ENCODE measurements at regions not wholly inside any gene's neighbourhood (a gene's known extent, or its start where the extent isn't known, plus 50 kb on each side); places are given as distances from the start of the nearest gene placed in this dataset.

DNA sequence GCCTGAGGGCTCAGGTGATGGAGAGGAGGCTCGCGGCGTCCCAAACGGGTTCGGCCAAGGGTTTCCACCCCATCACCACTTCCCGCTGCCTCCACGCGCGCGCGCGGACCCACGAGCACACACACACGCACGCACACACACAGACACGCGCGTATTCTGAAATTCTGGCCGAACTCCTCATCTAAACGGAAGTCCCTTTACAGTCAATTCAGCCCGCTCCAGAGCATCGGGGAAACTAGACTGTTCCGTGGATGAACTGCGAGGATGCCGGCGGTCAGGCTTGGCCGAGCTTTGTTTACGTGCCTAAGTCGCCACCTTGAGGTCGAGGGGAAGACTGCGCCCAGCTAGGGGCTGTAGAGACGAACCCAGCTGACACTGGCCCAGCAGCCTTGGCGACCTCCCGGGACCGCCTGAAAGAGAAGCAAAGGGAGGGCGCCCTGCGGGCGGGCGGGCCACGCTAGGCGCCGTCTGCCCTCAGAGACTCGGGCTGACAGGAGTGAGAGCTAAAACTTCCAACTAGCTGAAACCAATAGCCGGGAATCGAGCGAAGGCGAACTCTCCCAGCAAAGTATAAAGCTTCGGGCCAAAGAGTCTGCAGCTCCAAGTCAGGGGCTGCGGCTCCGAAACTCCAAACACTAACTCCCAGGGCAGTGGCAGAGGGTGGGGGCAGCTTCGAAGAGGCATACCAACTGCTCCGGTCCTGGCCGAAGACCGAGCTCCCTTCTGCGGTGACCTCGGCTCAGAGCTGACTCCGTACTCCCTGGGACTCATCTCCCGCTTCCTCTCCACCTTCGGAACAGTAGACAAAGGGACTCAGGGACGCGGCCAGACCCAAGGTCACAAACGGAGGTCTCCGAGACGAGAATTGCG, 124.7 kb upstream of the C11orf58 start (continued):
- TF ChIP-seq, protein P1, sequence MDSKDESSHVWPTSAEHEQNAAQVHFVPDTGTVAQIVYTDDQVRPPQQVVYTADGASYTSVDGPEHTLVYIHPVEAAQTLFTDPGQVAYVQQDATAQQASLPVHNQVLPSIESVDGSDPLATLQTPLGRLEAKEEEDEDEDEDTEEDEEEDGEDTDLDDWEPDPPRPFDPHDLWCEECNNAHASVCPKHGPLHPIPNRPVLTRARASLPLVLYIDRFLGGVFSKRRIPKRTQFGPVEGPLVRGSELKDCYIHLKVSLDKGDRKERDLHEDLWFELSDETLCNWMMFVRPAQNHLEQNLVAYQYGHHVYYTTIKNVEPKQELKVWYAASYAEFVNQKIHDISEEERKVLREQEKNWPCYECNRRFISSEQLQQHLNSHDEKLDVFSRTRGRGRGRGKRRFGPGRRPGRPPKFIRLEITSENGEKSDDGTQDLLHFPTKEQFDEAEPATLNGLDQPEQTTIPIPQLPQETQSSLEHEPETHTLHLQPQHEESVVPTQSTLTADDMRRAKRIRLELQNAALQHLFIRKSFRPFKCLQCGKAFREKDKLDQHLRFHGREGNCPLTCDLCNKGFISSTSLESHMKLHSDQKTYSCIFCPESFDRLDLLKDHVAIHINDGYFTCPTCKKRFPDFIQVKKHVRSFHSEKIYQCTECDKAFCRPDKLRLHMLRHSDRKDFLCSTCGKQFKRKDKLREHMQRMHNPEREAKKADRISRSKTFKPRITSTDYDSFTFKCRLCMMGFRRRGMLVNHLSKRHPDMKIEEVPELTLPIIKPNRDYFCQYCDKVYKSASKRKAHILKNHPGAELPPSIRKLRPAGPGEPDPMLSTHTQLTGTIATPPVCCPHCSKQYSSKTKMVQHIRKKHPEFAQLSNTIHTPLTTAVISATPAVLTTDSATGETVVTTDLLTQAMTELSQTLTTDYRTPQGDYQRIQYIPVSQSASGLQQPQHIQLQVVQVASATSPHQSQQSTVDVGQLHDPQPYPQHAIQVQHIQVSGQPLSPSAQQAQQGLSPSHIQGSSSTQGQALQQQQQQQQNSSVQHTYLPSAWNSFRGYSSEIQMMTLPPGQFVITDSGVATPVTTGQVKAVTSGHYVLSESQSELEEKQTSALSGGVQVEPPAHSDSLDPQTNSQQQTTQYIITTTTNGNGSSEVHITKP (tag by site-specific recombination; IDR thresholded peaks at IDR 0.05): 0 out of 2 replicates have a peak, but pooled peaks have one; percentile 3
- TF ChIP-seq ZNF112 (tag by site-specific recombination; IDR thresholded peaks at IDR 0.05): no peak
- TF ChIP-seq, protein P2, sequence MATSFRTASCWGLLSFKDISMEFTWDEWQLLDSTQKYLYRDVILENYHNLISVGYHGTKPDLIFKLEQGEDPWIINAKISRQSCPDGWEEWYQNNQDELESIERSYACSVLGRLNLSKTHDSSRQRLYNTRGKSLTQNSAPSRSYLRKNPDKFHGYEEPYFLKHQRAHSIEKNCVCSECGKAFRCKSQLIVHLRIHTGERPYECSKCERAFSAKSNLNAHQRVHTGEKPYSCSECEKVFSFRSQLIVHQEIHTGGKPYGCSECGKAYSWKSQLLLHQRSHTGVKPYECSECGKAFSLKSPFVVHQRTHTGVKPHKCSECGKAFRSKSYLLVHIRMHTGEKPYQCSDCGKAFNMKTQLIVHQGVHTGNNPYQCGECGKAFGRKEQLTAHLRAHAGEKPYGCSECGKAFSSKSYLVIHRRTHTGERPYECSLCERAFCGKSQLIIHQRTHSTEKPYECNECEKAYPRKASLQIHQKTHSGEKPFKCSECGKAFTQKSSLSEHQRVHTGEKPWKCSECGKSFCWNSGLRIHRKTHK (tag by site-specific recombination; IDR thresholded peaks at IDR 0.05): no peak
- TF ChIP-seq ZNF2 (tag by site-specific recombination; IDR thresholded peaks at IDR 0.05): peak; percentile 72
- TF ChIP-seq, protein P3, sequence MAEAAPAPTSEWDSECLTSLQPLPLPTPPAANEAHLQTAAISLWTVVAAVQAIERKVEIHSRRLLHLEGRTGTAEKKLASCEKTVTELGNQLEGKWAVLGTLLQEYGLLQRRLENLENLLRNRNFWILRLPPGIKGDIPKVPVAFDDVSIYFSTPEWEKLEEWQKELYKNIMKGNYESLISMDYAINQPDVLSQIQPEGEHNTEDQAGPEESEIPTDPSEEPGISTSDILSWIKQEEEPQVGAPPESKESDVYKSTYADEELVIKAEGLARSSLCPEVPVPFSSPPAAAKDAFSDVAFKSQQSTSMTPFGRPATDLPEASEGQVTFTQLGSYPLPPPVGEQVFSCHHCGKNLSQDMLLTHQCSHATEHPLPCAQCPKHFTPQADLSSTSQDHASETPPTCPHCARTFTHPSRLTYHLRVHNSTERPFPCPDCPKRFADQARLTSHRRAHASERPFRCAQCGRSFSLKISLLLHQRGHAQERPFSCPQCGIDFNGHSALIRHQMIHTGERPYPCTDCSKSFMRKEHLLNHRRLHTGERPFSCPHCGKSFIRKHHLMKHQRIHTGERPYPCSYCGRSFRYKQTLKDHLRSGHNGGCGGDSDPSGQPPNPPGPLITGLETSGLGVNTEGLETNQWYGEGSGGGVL (tag by site-specific recombination; IDR thresholded peaks at IDR 0.05): no peak
- TF ChIP-seq SALL2 (tag by site-specific recombination; IDR thresholded peaks at IDR 0.05; ENCODE audit: borderline replicate concordance): no peak
- TF ChIP-seq ZNF585B (tag by site-specific recombination; IDR thresholded peaks at IDR 0.05): no peak
- TF ChIP-seq YY2 (tag by site-specific recombination; IDR thresholded peaks at IDR 0.05): no peak
- no peak for TF ChIP-seq SCRT2 (tag by site-specific recombination; IDR thresholded peaks at IDR 0.05)
- no peak for TF ChIP-seq ZNF48 (tag by site-specific recombination; IDR thresholded peaks at IDR 0.05)
- no peak for TF ChIP-seq YY1 (tag by site-specific recombination; IDR thresholded peaks at IDR 0.05)
- TF ChIP-seq ZNF132 (tag by site-specific recombination; IDR thresholded peaks at IDR 0.05; ENCODE audit: borderline replicate concordance): no peak
- TF ChIP-seq ZNF302 (tag by site-specific recombination; IDR thresholded peaks at IDR 0.05; ENCODE audit: low read depth): no peak
- no peak for TF ChIP-seq ZNF133 (tag by site-specific recombination; IDR thresholded peaks at IDR 0.05)
- TF ChIP-seq ZNF138 (tag by site-specific recombination; IDR thresholded peaks at IDR 0.05; ENCODE audit: borderline replicate concordance): no peak
- TF ChIP-seq, protein P4, sequence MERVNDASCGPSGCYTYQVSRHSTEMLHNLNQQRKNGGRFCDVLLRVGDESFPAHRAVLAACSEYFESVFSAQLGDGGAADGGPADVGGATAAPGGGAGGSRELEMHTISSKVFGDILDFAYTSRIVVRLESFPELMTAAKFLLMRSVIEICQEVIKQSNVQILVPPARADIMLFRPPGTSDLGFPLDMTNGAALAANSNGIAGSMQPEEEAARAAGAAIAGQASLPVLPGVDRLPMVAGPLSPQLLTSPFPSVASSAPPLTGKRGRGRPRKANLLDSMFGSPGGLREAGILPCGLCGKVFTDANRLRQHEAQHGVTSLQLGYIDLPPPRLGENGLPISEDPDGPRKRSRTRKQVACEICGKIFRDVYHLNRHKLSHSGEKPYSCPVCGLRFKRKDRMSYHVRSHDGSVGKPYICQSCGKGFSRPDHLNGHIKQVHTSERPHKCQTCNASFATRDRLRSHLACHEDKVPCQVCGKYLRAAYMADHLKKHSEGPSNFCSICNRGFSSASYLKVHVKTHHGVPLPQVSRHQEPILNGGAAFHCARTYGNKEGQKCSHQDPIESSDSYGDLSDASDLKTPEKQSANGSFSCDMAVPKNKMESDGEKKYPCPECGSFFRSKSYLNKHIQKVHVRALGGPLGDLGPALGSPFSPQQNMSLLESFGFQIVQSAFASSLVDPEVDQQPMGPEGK (tag by site-specific recombination; IDR thresholded peaks at IDR 0.05): no peak
- TF ChIP-seq ZNF426 (tag by site-specific recombination; IDR thresholded peaks at IDR 0.05): no peak
- TF ChIP-seq MZF1 (tag by site-specific recombination; IDR thresholded peaks at IDR 0.05; ENCODE audit: borderline replicate concordance): no peak
- TF ChIP-seq ZBTB1 (tag by site-specific recombination; IDR thresholded peaks at IDR 0.05): no peak
- TF ChIP-seq ZBTB20 (tag by site-specific recombination; IDR thresholded peaks at IDR 0.05): peak; percentile 31; the same call in 1 of the 2 replicates
- no peak for TF ChIP-seq ZNF157 (tag by site-specific recombination; IDR thresholded peaks at IDR 0.05)
- TF ChIP-seq ZNF155 (tag by site-specific recombination; IDR thresholded peaks at IDR 0.05): no peak
- TF ChIP-seq ZXDB (tag by site-specific recombination; IDR thresholded peaks at IDR 0.05): 0 out of 2 replicates have a peak, but pooled peaks have one; percentile 22
- no peak for TF ChIP-seq ZBTB48 (tag by site-specific recombination; IDR thresholded peaks at IDR 0.05)
- TF ChIP-seq, protein P5, sequence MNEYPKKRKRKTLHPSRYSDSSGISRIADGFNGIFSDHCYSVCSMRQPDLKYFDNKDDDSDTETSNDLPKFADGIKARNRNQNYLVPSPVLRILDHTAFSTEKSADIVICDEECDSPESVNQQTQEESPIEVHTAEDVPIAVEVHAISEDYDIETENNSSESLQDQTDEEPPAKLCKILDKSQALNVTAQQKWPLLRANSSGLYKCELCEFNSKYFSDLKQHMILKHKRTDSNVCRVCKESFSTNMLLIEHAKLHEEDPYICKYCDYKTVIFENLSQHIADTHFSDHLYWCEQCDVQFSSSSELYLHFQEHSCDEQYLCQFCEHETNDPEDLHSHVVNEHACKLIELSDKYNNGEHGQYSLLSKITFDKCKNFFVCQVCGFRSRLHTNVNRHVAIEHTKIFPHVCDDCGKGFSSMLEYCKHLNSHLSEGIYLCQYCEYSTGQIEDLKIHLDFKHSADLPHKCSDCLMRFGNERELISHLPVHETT (tag by site-specific recombination; IDR thresholded peaks at IDR 0.05): no peak
- TF ChIP-seq ZNF121 (tag by site-specific recombination; IDR thresholded peaks at IDR 0.05): no peak
- no peak for TF ChIP-seq BCL11B (tag by site-specific recombination; IDR thresholded peaks at IDR 0.05; ENCODE audit: low read depth)
- peak; percentile 66 for TF ChIP-seq ZNF335 (tag by site-specific recombination; conservative IDR thresholded peaks at IDR 0.05)
- no peak for TF ChIP-seq ZNF549 (tag by site-specific recombination; IDR thresholded peaks at IDR 0.05)
- TF ChIP-seq ZFP3 (tag by site-specific recombination; IDR thresholded peaks at IDR 0.05; ENCODE audit: low read depth): no peak
